ENCODE measurements at regions not wholly inside any gene's neighbourhood (a gene's known extent, or its start where the extent isn't known, plus 50 kb on each side); places are given as distances from the start of the nearest gene placed in this dataset.
"Not testable (repeated sequence)": the region's sequence is repeated elsewhere in the genome, so short reads cannot be mapped to it uniquely, and the experiment has no call there.

- no peak for TF ChIP-seq CTCF (IDR thresholded peaks at IDR 0.05; ENCODE audit: unreplicated experiment)
- Mint-ChIP-seq H3K4me3 (no peak overlapping the region), H3K27me3 (ENCODE audit: low read depth) (no peaks in the 10 kb centered on the region), H3K4me1 (peaks cover 12% of the 10 kb centered on the region), H3K9me3 (peaks cover 25% of the 10 kb centered on the region), H3K27ac (peak overlapping the region; percentile 49), H3K36me3 (no peaks in the 10 kb centered on the region)
- DNase-seq (ENCODE audit: low spot score in 2 of 2, unreplicated experiment in 2 of 2), result no peak
Observed at GRCh38 chr13:100789025-100789424, 114.4 kb upstream of the TMTC4 start.

GRCh38 chr13:100788540-100788939 lies 113.9 kb upstream of the TMTC4 start:
- H3K27me3 Mint-ChIP-seq (ENCODE audit: low read depth), result no peaks in the 10 kb centered on the region
- H3K9me3 Mint-ChIP-seq, result peaks cover 24% of the 10 kb centered on the region
- H3K27ac Mint-ChIP-seq, result no peak overlapping the region
- DNase-seq (ENCODE audit: low spot score in 2 of 2, unreplicated experiment in 2 of 2), result no peak
- peaks cover 12% of the 10 kb centered on the region for H3K4me1 Mint-ChIP-seq
- H3K36me3 Mint-ChIP-seq, result no peaks in the 10 kb centered on the region
- TF ChIP-seq CTCF (IDR thresholded peaks at IDR 0.05; ENCODE audit: unreplicated experiment), result no peak
- no peak overlapping the region for H3K4me3 Mint-ChIP-seq

- H3K27me3 Mint-ChIP-seq (ENCODE audit: low read depth), result no peaks in the 10 kb centered on the region
- no peak for DNase-seq (ENCODE audit: low spot score in 2 of 2, unreplicated experiment in 2 of 2)
- no peak overlapping the region for H3K27ac Mint-ChIP-seq
- no peak overlapping the region for H3K4me3 Mint-ChIP-seq
- peaks cover 24% of the 10 kb centered on the region for H3K9me3 Mint-ChIP-seq
- H3K4me1 Mint-ChIP-seq, result peaks cover 12% of the 10 kb centered on the region
- H3K36me3 Mint-ChIP-seq, result no peaks in the 10 kb centered on the region
- no peak for TF ChIP-seq CTCF (IDR thresholded peaks at IDR 0.05; ENCODE audit: unreplicated experiment)
Observed at GRCh38 chr13:100787899-100788298, 113.3 kb upstream of the TMTC4 start.

- not testable (repeated sequence) for H3K4me3 Mint-ChIP-seq; H3K9me3 Mint-ChIP-seq; H3K36me3 Mint-ChIP-seq; H3K27ac Mint-ChIP-seq; H3K27me3 Mint-ChIP-seq (ENCODE audit: low read depth); DNase-seq (ENCODE audit: low spot score in 2 of 2, unreplicated experiment in 2 of 2)
- H3K4me1 Mint-ChIP-seq, result peaks cover 28% of the 10 kb centered on the region
Observed at GRCh38 chr13:100776686-100777085, 102.1 kb upstream of the TMTC4 start.

GRCh38 chr13:100773923-100774663 lies 99.5 kb upstream of the TMTC4 start:
- Mint-ChIP-seq H3K9me3 (peaks cover 9% of the 10 kb centered on the region), H3K27me3 (ENCODE audit: low read depth) (no peaks in the 10 kb centered on the region), H3K4me3 (no peak overlapping the region), H3K4me1 (peaks cover 32% of the 10 kb centered on the region), H3K36me3 (peaks cover 2% of the 10 kb centered on the region), H3K27ac (peak overlapping the region; percentile 83)
- TF ChIP-seq CTCF (IDR thresholded peaks at IDR 0.05; ENCODE audit: unreplicated experiment), result no peak
- DNase-seq (ENCODE audit: low spot score in 2 of 2, unreplicated experiment in 2 of 2), result no peak

GRCh38 chr13:100773429-100773828 lies 98.8 kb upstream of the TMTC4 start:
- peaks cover 32% of the 10 kb centered on the region for H3K4me1 Mint-ChIP-seq
- peaks cover 8% of the 10 kb centered on the region for H3K9me3 Mint-ChIP-seq
- peak overlapping the region; percentile 83 for H3K27ac Mint-ChIP-seq
- H3K27me3 Mint-ChIP-seq (ENCODE audit: low read depth), result no peaks in the 10 kb centered on the region
- peaks cover 1% of the 10 kb centered on the region for H3K36me3 Mint-ChIP-seq
- no peak for DNase-seq (ENCODE audit: low spot score in 2 of 2, unreplicated experiment in 2 of 2)
- TF ChIP-seq CTCF (IDR thresholded peaks at IDR 0.05; ENCODE audit: unreplicated experiment), result no peak
- no peak overlapping the region for H3K4me3 Mint-ChIP-seq

Measured in mesothelial cell of epicardium (in vitro differentiated cells).